ENCODE measurements at regions not wholly inside any gene's neighbourhood (a gene's known extent, or its start where the extent isn't known, plus 50 kb on each side); places are given as distances from the start of the nearest gene placed in this dataset.

DNA sequence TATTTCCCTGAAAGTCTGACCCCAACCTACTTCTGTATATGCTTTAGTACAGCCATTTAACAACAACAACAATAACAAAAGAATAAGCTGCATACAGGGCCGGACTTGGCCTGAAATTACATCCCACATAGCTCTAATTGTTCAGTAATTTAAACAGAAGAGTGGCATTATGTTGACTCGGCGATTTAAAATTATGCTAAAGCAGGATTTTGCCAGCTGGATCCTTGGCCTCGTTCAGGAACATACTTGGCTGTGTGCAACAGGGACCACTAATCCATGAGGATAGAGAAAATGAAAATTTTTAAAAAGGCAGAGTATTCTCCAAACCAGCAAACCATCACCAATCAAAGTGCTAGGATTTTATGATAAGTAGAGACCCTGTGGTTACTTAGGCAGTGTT lies 433.1 kb upstream of the RBMS3 start:
- DNase-seq (ENCODE audit: low spot score) = no peak
- no peaks in the 10 kb centered on the region for H3K27me3 Mint-ChIP-seq (ENCODE audit: insufficient read depth)
- intact Hi-C loops (cut with micrococcal nuclease) = no loop called here
- H3K4me1 Mint-ChIP-seq (ENCODE audit: low read depth) = no peaks in the 10 kb centered on the region
- no peak overlapping the region for H3K4me3 Mint-ChIP-seq
- peaks cover 2% of the 10 kb centered on the region for H3K36me3 Mint-ChIP-seq (ENCODE audit: low read depth)
- no peak overlapping the region for H3K27ac Mint-ChIP-seq
- H3K9me3 Mint-ChIP-seq = peaks cover 4% of the 10 kb centered on the region

DNA sequence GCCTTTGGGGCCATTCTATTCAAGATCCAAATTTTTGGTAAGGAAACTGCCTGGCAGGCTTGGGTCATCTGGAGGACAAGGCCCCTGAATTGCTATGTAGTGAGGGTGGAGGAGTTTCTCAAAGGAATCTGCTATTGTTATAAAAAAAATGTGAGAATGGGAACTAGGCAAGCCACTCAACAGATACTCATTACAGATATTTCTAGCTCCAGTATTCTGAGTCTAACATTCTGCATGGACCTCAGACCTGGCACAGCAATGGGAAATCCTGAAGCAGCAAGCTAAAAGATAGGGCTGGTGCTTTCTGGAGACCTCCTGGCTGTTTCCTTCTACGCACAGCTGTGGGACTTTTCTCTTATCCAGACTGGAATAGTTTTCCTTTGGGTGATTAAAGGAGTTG lies 430.7 kb upstream of the RBMS3 start:
- Mint-ChIP-seq H3K4me1 (ENCODE audit: low read depth) (no peaks in the 10 kb centered on the region), H3K27ac (no peak overlapping the region), H3K9me3 (no peaks in the 10 kb centered on the region), H3K27me3 (ENCODE audit: insufficient read depth) (peaks cover 11% of the 10 kb centered on the region), H3K4me3 (no peak overlapping the region), H3K36me3 (ENCODE audit: low read depth) (no peaks in the 10 kb centered on the region)
- intact Hi-C loops (cut with micrococcal nuclease) = no loop called here
- DNase-seq (ENCODE audit: low spot score) = no peak

DNA sequence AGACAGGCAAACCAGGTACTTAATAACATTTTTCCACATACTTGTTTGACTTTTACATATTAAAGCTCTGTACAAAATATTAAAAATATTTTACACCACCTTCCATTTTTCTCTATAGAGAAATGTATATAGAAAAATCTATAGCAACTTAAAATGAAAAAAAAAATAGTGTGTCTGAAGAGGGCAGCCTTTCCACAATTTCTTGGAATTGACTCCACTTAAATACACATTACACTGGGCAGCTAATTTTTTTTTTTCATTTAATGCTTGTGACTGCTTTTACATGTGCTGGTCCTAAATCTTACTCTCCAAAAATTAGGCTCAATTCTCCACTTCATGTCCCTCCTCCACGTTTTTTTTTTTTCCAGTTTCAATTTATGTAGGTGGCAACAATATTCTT lies 427.0 kb upstream of the RBMS3 start:
- H3K27ac Mint-ChIP-seq = no peak overlapping the region
- no peaks in the 10 kb centered on the region for H3K4me1 Mint-ChIP-seq (ENCODE audit: low read depth)
- intact Hi-C loops (cut with micrococcal nuclease) = no loop called here

DNA sequence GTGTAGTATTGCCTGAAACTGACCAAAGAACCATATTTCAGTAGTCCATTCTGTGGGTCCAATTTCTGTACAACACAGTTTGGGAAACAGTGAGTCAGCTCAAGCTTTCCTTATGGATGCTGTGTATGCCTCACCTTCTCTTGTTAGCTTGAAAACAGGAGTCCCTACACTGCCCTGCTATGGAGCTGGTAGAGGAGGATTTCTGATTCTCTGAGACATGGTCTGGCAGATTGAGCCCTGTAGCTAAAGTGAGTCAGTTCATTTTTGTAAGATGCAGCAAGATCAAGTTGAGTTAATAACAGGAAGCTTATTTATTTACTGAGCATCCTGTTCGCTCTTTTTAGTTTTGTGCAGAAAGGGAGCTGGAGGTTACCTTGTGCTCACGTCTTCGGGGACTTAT lies 424.1 kb upstream of the RBMS3 start:
- intact Hi-C loops (cut with micrococcal nuclease) = no loop called here
- Mint-ChIP-seq H3K4me3 (no peak overlapping the region), H3K4me1 (ENCODE audit: low read depth) (no peaks in the 10 kb centered on the region), H3K27me3 (ENCODE audit: insufficient read depth) (peaks cover 14% of the 10 kb centered on the region), H3K9me3 (no peaks in the 10 kb centered on the region), H3K27ac (no peak overlapping the region), H3K36me3 (ENCODE audit: low read depth) (no peaks in the 10 kb centered on the region)
- DNase-seq (ENCODE audit: low spot score) = no peak

More for the DNA sequence above, 427.0 kb upstream of the RBMS3 start:
- Mint-ChIP-seq H3K4me3 (no peak overlapping the region), H3K9me3 (no peaks in the 10 kb centered on the region), H3K27me3 (ENCODE audit: insufficient read depth) (peaks cover 11% of the 10 kb centered on the region), H3K36me3 (ENCODE audit: low read depth) (no peaks in the 10 kb centered on the region)
- DNase-seq (ENCODE audit: low spot score) = no peak

DNA sequence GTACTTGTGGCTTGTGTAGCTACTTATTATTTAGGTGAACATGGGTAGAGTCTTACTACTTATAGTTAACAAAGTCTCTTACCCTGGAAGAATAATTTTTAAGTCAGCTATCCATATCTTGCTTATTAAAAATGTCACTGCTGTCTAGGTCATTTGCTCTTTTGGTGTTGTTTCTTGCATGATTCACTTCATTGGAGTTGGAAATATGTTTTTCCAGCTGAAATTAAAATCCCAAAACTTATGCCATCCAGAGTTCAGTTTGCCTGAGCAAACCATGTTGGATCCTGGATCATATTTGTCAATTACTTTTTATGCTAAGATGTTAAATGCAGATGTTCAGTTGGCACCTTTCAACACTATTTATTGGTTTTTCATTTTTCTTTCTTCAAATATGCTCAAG lies 421.0 kb upstream of the RBMS3 start:
- Mint-ChIP-seq H3K27me3 (ENCODE audit: insufficient read depth) (peaks cover 6% of the 10 kb centered on the region), H3K36me3 (ENCODE audit: low read depth) (no peaks in the 10 kb centered on the region)
- intact Hi-C loops (cut with micrococcal nuclease) = no loop called here

DNA sequence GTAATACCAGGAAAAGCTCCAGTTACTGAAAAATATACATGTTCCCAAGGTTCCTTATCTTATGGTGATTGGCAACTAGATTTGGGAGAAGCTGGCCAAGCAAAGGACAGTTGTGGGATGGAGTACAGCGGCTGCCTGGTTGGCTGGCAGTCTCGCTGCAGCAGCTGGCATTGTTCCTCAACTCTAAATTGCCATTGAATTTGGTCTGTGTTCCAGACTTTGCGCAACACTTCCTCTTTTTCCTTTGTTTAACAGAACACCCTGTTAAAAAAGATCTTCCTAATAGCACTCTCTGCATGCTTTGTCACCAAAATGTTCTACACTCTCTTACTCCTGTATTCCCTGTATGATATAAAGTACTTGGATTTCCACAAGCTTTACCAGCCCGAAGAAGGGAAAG lies 420.6 kb upstream of the RBMS3 start:
- intact Hi-C loops (cut with micrococcal nuclease) = no loop called here
- H3K27ac Mint-ChIP-seq = no peak overlapping the region
- H3K4me3 Mint-ChIP-seq = no peak overlapping the region
- H3K36me3 Mint-ChIP-seq (ENCODE audit: low read depth) = no peaks in the 10 kb centered on the region
- DNase-seq (ENCODE audit: low spot score) = no peak
- no peaks in the 10 kb centered on the region for H3K9me3 Mint-ChIP-seq
- H3K27me3 Mint-ChIP-seq (ENCODE audit: insufficient read depth) = peaks cover 6% of the 10 kb centered on the region
- H3K4me1 Mint-ChIP-seq (ENCODE audit: low read depth) = no peaks in the 10 kb centered on the region

More for the DNA sequence above, 421.0 kb upstream of the RBMS3 start:
- Mint-ChIP-seq H3K4me1 (ENCODE audit: low read depth) (no peaks in the 10 kb centered on the region), H3K4me3 (no peak overlapping the region), H3K27ac (no peak overlapping the region), H3K9me3 (no peaks in the 10 kb centered on the region)
- no peak for DNase-seq (ENCODE audit: low spot score)

DNA sequence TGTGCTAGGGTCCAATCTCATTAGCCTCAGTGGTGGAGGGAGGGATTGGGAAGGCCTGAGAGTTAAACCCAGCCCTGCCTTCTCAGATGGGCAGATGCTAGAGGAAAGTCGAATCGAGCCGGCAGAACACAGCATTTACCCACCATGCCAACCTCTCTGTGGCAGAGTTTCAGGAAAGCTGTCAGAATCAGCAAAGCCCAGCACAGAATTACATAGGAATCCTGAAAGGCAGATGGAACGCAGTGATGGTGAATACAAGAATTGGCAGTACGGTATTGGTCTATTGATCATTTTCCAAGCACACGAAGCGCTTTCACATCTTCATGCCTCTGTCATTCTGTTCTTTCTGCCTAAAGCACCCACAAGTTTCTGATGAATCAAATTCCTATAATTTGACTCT lies 417.7 kb upstream of the RBMS3 start:
- no peaks in the 10 kb centered on the region for H3K9me3 Mint-ChIP-seq
- no peak for DNase-seq (ENCODE audit: low spot score)
- no peaks in the 10 kb centered on the region for H3K4me1 Mint-ChIP-seq (ENCODE audit: low read depth)
- H3K36me3 Mint-ChIP-seq (ENCODE audit: low read depth) = no peaks in the 10 kb centered on the region
- H3K4me3 Mint-ChIP-seq = no peak overlapping the region
- no peak overlapping the region for H3K27ac Mint-ChIP-seq
- intact Hi-C loops (cut with micrococcal nuclease) = no loop called here
- peaks cover 6% of the 10 kb centered on the region for H3K27me3 Mint-ChIP-seq (ENCODE audit: insufficient read depth)

DNA sequence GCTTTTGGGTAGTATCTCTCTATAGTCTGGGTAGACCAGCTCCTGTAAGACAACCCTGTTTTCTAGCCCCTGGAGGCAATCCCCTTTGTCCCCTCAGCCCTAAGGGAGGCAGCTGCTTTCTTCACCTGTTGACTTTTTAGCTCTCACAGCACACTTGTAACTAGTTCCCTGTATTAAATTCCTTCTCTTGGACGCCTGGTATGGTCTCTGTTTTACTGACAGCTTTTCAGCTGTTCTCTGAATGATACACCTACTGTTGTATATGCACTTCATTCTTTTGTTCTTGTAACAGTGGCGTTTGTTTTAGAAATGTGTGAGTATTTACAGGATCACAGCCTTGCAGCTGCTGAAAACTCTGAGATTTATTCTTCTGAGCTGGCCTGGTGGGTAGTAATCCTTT lies 413.0 kb upstream of the RBMS3 start:
- no peak overlapping the region for H3K4me3 Mint-ChIP-seq
- H3K9me3 Mint-ChIP-seq = peaks cover 3% of the 10 kb centered on the region
- intact Hi-C loops (cut with micrococcal nuclease) = no loop called here
- H3K27ac Mint-ChIP-seq = no peak overlapping the region
- no peak for DNase-seq (ENCODE audit: low spot score)
- peaks cover 6% of the 10 kb centered on the region for H3K27me3 Mint-ChIP-seq (ENCODE audit: insufficient read depth)
- no peaks in the 10 kb centered on the region for H3K36me3 Mint-ChIP-seq (ENCODE audit: low read depth)
- no peaks in the 10 kb centered on the region for H3K4me1 Mint-ChIP-seq (ENCODE audit: low read depth)

DNA sequence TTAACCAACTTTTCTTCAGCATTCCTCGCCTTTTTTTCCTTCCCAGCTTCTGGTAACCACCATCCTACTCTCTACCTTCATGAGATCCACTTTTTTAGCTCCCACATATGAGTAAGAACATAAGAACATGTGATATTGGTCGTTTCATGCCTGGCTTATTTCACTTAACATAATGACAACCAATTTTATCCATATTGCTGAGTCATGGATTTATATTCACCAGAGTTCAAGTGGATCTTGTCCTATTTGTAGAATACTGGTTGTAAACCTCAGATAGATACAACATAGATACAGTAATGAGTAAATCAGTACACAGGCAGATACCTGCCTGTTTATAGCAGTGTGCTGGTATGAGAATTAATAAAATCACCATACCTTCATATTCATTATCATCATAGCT lies 412.0 kb upstream of the RBMS3 start:
- peaks cover 3% of the 10 kb centered on the region for H3K27me3 Mint-ChIP-seq (ENCODE audit: insufficient read depth)
- DNase-seq (ENCODE audit: low spot score) = no peak
- peaks cover 12% of the 10 kb centered on the region for H3K9me3 Mint-ChIP-seq
- no peaks in the 10 kb centered on the region for H3K36me3 Mint-ChIP-seq (ENCODE audit: low read depth)
- H3K27ac Mint-ChIP-seq = no peak overlapping the region
- no peak overlapping the region for H3K4me3 Mint-ChIP-seq
- intact Hi-C loops (cut with micrococcal nuclease) = no loop called here
- no peaks in the 10 kb centered on the region for H3K4me1 Mint-ChIP-seq (ENCODE audit: low read depth)

DNA sequence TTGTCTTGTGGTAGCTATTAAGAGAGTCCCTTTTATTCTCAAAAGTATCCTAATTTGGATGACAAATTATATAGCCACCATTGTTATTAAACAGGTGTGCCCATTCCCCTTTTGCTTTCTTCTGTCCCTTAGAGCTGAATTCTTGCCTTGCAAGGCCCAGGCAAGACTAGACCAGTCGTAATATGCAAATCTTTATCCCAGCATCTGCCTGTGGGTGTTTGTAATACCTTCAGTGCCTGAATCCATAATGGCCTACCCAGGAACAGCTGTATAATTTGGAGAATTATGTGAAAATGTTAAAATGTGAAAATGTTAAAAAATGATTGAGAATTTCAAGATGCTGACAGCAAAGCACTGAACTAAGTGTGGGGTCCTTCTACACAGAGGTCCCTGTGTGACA lies 403.0 kb upstream of the RBMS3 start:
- no peaks in the 10 kb centered on the region for H3K4me1 Mint-ChIP-seq (ENCODE audit: low read depth)
- H3K36me3 Mint-ChIP-seq (ENCODE audit: low read depth) = no peaks in the 10 kb centered on the region
- DNase-seq (ENCODE audit: low spot score) = no peak
- H3K4me3 Mint-ChIP-seq = no peak overlapping the region
- H3K27me3 Mint-ChIP-seq (ENCODE audit: insufficient read depth) = peaks cover 2% of the 10 kb centered on the region
- peaks cover 8% of the 10 kb centered on the region for H3K9me3 Mint-ChIP-seq
- no peak overlapping the region for H3K27ac Mint-ChIP-seq
- intact Hi-C loops (cut with micrococcal nuclease) = no loop called here

DNA sequence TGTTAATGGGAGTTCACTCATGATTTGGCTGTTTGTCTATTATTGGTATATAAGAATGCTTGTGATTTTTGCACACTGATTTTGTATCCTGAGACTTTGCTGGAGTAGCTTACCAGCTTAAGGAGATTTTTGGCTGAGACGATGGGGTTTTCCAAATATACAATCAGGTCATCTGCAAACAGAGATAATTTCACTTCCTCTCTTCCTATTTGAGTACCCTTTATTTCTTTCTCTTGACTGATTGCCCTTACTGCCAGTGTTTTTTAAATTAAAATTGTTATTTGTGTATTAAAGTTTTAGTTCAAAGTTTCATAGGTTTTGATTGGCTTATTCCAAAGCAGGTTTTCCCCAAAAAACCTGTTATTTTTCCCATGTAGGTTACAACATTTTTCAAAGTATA lies 390.5 kb upstream of the RBMS3 start:
- no peak for DNase-seq (ENCODE audit: low spot score)
- intact Hi-C loops (cut with micrococcal nuclease) = no loop called here
- Mint-ChIP-seq H3K4me1 (ENCODE audit: low read depth) (no peaks in the 10 kb centered on the region), H3K4me3 (no peak overlapping the region), H3K9me3 (no peaks in the 10 kb centered on the region), H3K36me3 (ENCODE audit: low read depth) (no peaks in the 10 kb centered on the region), H3K27me3 (ENCODE audit: insufficient read depth) (peaks cover 4% of the 10 kb centered on the region), H3K27ac (no peak overlapping the region)

DNA sequence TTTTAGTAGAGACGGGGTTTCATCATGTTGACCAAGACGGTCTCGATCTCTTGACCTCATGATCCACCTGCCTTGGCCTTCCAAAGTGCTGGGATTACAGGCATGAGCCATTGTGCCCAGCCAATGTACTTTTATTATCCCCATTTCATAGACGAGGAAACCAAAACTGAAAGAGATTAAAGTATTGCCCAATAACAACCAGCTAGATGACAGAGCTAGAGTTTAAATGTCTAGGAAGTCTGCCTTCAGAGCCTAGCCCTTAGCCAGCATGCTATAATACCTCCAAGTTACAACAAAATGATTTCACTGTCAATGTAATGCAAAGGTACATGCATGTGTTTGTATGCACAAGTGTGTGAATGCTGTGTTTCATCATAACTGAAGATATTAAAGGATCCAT lies 389.4 kb upstream of the RBMS3 start:
- H3K27ac Mint-ChIP-seq = no peak overlapping the region
- intact Hi-C loops (cut with micrococcal nuclease) = no loop called here
- H3K27me3 Mint-ChIP-seq (ENCODE audit: insufficient read depth) = peaks cover 4% of the 10 kb centered on the region
- no peaks in the 10 kb centered on the region for H3K9me3 Mint-ChIP-seq
- H3K4me3 Mint-ChIP-seq = no peak overlapping the region
- H3K36me3 Mint-ChIP-seq (ENCODE audit: low read depth) = no peaks in the 10 kb centered on the region
- no peak for DNase-seq (ENCODE audit: low spot score)
- H3K4me1 Mint-ChIP-seq (ENCODE audit: low read depth) = no peaks in the 10 kb centered on the region

DNA sequence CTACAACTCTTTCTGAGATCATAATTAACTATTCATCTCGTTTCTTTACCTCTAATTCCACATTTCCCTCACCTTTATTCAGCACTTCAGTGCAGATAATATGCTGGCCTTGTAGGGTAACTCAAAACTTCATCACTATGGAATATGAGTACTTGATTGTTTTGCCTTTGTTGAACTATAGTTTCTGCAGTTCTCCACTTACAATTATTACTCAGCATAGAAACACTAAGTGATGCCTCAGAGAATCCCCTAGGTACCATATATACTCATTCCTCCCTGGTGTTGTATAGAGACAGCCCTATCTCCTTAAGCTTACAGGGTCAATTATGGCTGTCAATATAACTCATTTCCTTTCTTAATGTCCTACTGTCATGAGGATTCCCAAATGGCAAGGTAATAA lies 380.6 kb upstream of the RBMS3 start:
- no peak overlapping the region for H3K4me3 Mint-ChIP-seq
- no peak overlapping the region for H3K27ac Mint-ChIP-seq
- H3K9me3 Mint-ChIP-seq = peaks cover 17% of the 10 kb centered on the region
- H3K27me3 Mint-ChIP-seq (ENCODE audit: insufficient read depth) = no peaks in the 10 kb centered on the region
- DNase-seq (ENCODE audit: low spot score) = no peak
- intact Hi-C loops (cut with micrococcal nuclease) = no loop called here
- H3K36me3 Mint-ChIP-seq (ENCODE audit: low read depth) = no peaks in the 10 kb centered on the region
- no peaks in the 10 kb centered on the region for H3K4me1 Mint-ChIP-seq (ENCODE audit: low read depth)

DNA sequence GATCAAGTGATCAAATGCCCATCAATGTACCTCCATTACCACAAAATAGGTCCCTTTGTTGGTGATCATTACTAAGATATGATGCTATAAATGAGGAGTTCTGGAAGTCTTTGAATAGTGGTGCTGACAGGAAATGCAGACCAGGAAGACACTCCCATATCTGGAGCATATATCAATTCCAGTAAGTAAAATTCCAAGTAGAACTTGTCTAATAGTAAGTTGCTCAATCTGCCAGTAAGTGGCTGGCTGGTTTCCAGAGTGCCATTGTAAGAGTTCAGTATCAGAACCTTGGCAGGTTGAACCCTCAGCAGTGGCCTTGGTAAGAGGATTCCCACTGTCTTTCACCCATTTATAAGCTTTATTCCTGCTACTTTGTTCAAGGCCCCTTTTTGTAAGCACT lies 379.9 kb upstream of the RBMS3 start:
- H3K36me3 Mint-ChIP-seq (ENCODE audit: low read depth) = no peaks in the 10 kb centered on the region
- intact Hi-C loops (cut with micrococcal nuclease) = no loop called here
- no peak for DNase-seq (ENCODE audit: low spot score)
- no peak overlapping the region for H3K27ac Mint-ChIP-seq
- H3K4me1 Mint-ChIP-seq (ENCODE audit: low read depth) = no peaks in the 10 kb centered on the region
- H3K4me3 Mint-ChIP-seq = no peak overlapping the region
- peaks cover 17% of the 10 kb centered on the region for H3K9me3 Mint-ChIP-seq
- no peaks in the 10 kb centered on the region for H3K27me3 Mint-ChIP-seq (ENCODE audit: insufficient read depth)
